ENCODE measurements at regions not wholly inside any gene's neighbourhood (a gene's known extent, or its start where the extent isn't known, plus 50 kb on each side); places are given as distances from the start of the nearest gene placed in this dataset.
"Not testable (repeated sequence)": the region's sequence is repeated elsewhere in the genome, so short reads cannot be mapped to it uniquely, and the experiment has no call there.

- Histone ChIP-seq H3K27ac (no peak overlapping the region), H3K4me1 (no peaks in the 10 kb centered on the region), H3K9me3 (no peaks in the 10 kb centered on the region), H3K9ac (ENCODE audit: low read depth in 2 of 2, low read length in 2 of 2) (no peak overlapping the region), H3K4me3 (no peak overlapping the region), H3K27me3 (no peaks in the 10 kb centered on the region), H3K36me3 (no peaks in the 10 kb centered on the region)
- intact Hi-C loops (cut with DNase I) = no loop called here
- TF ChIP-seq CTCF (IDR thresholded peaks at IDR 0.05) = no peak
- DNase-seq = no peak
Measured at GRCh38 chr7:23938215-23938614, 228.2 kb downstream of the STK31 start.

- Histone ChIP-seq H3K4me3 (no peak overlapping the region), H3K36me3 (no peaks in the 10 kb centered on the region), H3K9me3 (no peaks in the 10 kb centered on the region), H3K9ac (ENCODE audit: low read depth in 2 of 2, low read length in 2 of 2) (no peak overlapping the region), H3K4me1 (no peaks in the 10 kb centered on the region), H3K27me3 (no peaks in the 10 kb centered on the region), H3K27ac (no peak overlapping the region)
- DNase-seq = peak; percentile 27
- intact Hi-C loops (cut with DNase I) = no loop called here
- peak; percentile 34 for TF ChIP-seq CTCF (IDR thresholded peaks at IDR 0.05)
Measured at GRCh38 chr7:23938937-23939552, 229.0 kb downstream of the STK31 start.

- not testable (repeated sequence) for H3K36me3 ChIP-seq; H3K9me3 ChIP-seq; H3K27me3 ChIP-seq; H3K4me3 ChIP-seq; H3K9ac ChIP-seq (ENCODE audit: low read depth in 2 of 2, low read length in 2 of 2); DNase-seq; H3K27ac ChIP-seq; H3K4me1 ChIP-seq
- intact Hi-C loops (cut with DNase I) = loop anchor here (5.0 kb wide), 1 partner anchor 443 kb away; no protein-coding TSS in a partner anchor
Measured at GRCh38 chr7:23939747-23940146, 229.7 kb downstream of the STK31 start.

GRCh38 chr7:23941551-23941950, 231.5 kb downstream of the STK31 start:
- H3K4me3 ChIP-seq = no peak overlapping the region
- intact Hi-C loops (cut with DNase I) = loop anchor here (5.0 kb wide), 1 partner anchor 441 kb away; no protein-coding TSS in a partner anchor

GRCh38 chr7:23942032-23942431, 232.0 kb downstream of the STK31 start:
- Histone ChIP-seq H3K27me3 (no peaks in the 10 kb centered on the region), H3K4me1 (no peaks in the 10 kb centered on the region), H3K4me3 (no peak overlapping the region), H3K36me3 (no peaks in the 10 kb centered on the region), H3K9me3 (no peaks in the 10 kb centered on the region), H3K27ac (no peak overlapping the region), H3K9ac (ENCODE audit: low read depth in 2 of 2, low read length in 2 of 2) (no peak overlapping the region)
- no peak for TF ChIP-seq CTCF (IDR thresholded peaks at IDR 0.05)
- DNase-seq = no peak
- intact Hi-C loops (cut with DNase I) = loop anchor here (5.0 kb wide), 1 partner anchor 440 kb away; no protein-coding TSS in a partner anchor

More at GRCh38 chr7:23941551-23941950, 231.5 kb downstream of the STK31 start:
- Histone ChIP-seq H3K9ac (ENCODE audit: low read depth in 2 of 2, low read length in 2 of 2) (no peak overlapping the region), H3K27me3 (no peaks in the 10 kb centered on the region), H3K9me3 (no peaks in the 10 kb centered on the region), H3K36me3 (no peaks in the 10 kb centered on the region), H3K27ac (no peak overlapping the region), H3K4me1 (no peaks in the 10 kb centered on the region)
- TF ChIP-seq CTCF (IDR thresholded peaks at IDR 0.05) = no peak
- DNase-seq = no peak

- Histone ChIP-seq H3K27ac (no peak overlapping the region), H3K9me3 (no peaks in the 10 kb centered on the region), H3K36me3 (no peaks in the 10 kb centered on the region), H3K27me3 (no peaks in the 10 kb centered on the region), H3K4me1 (no peaks in the 10 kb centered on the region), H3K4me3 (no peak overlapping the region), H3K9ac (ENCODE audit: low read depth in 2 of 2, low read length in 2 of 2) (no peak overlapping the region)
- intact Hi-C loops (cut with DNase I) = loop anchor here (5.0 kb wide), 1 partner anchor 438 kb away; no protein-coding TSS in a partner anchor
- no peak for DNase-seq
- TF ChIP-seq CTCF (IDR thresholded peaks at IDR 0.05) = no peak
Measured at GRCh38 chr7:23944131-23944530, 234.1 kb downstream of the STK31 start.

Measured in colonic mucosa (tissue), 4 donors.